GM20000 (cell line): ENCODE measurements at regions not wholly inside any gene's neighbourhood (a gene's known extent, or its start where the extent isn't known, plus 50 kb on each side); places are given as distances from the start of the nearest gene placed in this dataset.

ENCODE experiments used
- DNase-seq: peaks from one replicate; pipeline ENCODE4 v3.0.0; 2012; ENCODE audit warnings: low spot score
- TF ChIP-seq, protein P1 (sequence below): IDR thresholded peaks from 2 replicates; pipeline ENCODE4 v1.5.1; 2012; ENCODE audit warnings: mild to moderate bottlenecking, control low read depth; ENCODE audit errors: extremely low read depth, missing control alignments

DNA sequence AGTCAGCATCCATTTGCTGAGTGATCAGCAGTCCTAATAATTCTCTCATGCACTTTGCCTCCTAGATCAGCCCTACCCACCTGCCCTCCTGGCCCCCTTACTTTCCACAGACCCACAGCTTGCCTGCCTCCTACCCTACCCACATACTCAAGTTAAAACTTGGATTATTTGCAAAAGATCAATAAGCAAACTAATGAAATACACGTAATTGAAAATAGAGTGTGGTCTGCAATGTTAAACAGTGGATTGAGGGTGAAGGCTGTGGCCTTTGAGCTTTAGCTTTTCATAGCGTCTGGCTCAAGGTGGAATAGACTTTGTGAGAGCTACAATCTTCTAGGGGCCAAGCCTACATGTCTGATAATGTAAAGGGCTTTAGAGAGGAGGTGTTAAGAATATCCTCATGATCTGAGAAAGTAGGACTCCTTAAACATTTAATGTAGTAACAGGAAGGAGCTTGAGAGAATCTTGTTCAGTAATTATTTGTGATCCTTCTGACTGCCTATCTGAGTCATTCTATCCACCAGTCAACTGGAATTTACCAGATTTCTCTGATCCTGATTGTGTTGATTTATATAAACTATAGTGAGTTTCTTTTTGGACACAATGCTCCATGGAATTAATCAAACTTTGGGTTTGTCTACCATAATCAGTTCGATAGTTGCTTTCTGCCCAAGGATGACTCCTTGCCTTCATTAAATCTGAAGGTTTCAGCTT is 310.0 kb downstream of the HRH4 start:
- TF ChIP-seq, protein P1, sequence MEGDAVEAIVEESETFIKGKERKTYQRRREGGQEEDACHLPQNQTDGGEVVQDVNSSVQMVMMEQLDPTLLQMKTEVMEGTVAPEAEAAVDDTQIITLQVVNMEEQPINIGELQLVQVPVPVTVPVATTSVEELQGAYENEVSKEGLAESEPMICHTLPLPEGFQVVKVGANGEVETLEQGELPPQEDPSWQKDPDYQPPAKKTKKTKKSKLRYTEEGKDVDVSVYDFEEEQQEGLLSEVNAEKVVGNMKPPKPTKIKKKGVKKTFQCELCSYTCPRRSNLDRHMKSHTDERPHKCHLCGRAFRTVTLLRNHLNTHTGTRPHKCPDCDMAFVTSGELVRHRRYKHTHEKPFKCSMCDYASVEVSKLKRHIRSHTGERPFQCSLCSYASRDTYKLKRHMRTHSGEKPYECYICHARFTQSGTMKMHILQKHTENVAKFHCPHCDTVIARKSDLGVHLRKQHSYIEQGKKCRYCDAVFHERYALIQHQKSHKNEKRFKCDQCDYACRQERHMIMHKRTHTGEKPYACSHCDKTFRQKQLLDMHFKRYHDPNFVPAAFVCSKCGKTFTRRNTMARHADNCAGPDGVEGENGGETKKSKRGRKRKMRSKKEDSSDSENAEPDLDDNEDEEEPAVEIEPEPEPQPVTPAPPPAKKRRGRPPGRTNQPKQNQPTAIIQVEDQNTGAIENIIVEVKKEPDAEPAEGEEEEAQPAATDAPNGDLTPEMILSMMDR = no peak
- DNase-seq = no peak

DNA sequence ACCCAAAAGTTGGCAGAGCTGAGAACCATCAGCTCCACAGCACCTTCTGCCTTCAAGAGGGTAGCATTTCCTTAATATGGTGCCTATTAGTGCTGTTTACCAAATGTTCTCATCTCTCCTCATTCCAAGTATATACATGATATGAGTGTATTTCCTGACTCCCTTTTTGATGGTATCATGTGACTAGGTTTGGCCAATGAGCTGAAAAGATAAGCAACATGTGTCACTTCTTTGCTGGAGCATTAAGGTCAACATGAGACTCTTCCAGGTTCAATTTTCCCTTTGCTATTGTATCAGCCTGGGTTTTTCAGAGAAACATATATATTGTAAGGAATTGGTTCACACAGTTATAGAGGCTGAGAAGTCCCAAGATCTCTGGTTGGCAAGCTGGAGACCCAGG is 310.9 kb downstream of the HRH4 start:
- TF ChIP-seq, protein P1 = no peak
- DNase-seq = no peak

DNA sequence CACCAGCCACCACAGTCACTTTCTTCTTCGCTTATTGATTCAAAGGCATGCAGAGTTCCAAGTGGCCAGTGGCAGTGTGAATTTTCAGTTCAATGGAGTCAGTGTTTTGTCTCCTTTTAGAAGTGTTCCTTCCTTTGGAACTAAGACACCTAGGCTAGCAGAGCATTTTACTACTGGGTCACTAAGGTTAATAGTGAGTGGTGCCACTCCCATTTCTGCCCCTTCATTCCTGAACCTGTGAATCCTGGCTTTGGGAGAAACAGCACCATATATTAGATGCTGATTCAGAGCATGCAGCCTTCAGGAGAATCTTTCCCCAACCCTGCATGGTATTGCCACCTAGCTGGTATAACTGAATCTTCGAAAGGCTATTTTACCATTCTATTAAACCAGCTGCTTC is 312.7 kb downstream of the HRH4 start:
- TF ChIP-seq, protein P1 = no peak

DNA sequence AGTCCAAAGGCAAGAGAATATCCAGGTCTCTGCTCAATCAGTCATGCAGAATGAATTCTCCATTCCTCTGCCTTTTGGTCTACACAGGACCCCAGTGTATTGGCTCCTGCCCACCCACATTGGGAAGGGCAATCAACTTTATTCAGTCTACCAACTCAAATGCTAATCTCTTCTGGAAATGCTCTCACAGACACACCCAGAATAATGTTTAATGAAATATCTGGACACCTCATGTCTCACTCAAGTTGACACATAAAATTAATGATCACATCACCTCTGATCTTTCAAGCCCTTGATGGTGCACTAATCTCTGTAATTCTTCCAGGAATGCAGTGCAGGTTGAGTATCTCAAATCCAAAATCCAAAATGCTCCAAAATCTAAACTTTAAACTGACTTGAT is 315.6 kb downstream of the HRH4 start:
- DNase-seq = no peak
- TF ChIP-seq, protein P1 = no peak

More for the DNA sequence above, 312.7 kb downstream of the HRH4 start:
- no peak for DNase-seq

DNA sequence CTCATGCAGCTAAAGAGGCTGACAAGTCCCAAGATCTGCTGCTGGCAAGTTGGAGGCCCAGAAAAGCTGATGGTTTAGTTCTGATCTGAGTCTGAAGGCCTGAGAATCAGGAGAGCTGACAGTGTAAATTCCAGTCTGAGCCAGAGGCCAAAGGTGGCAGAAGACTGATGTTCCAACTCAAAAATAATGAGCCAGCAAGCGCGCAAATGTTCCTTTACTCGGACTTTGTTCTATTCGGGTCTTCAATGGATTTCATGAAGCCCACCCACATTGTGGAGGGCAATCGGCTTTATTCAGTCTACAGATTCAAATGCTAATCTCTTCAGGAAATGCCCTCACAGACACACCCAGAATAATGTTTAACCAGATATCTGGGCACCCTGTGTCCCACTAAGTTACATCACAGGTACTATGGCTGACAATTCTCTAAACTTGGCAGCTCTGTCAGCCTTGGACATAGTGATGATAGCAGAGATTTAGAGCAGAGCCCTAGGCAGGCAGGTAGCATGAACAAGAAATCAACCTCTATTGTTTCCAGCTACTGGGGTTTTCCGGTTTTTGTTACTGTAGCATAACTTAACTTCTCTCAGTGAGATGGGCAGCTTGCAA is 318.5 kb downstream of the HRH4 start:
- TF ChIP-seq, protein P1 = no peak

DNA sequence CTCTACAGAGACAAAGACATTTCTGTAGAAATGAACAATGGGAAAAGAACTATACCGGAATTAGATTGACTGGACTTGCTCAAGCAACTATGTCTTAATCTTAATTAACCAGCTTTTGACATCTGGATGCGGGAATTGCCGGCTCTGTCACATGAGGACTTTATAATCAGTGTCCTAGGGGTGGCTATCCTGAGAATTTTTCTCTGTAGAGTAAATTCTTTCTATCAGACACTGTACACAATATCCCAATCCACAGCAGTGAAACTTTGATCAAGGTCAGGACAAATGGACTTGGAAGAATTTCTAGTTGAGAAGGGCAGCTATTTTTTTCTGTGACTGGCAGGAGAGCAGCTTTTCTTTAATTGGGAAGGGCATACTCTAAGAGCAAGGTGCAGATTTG is 322.1 kb downstream of the HRH4 start:
- TF ChIP-seq, protein P1 = no peak
- no peak for DNase-seq

More for the DNA sequence above, 318.5 kb downstream of the HRH4 start:
- no peak for DNase-seq

DNA sequence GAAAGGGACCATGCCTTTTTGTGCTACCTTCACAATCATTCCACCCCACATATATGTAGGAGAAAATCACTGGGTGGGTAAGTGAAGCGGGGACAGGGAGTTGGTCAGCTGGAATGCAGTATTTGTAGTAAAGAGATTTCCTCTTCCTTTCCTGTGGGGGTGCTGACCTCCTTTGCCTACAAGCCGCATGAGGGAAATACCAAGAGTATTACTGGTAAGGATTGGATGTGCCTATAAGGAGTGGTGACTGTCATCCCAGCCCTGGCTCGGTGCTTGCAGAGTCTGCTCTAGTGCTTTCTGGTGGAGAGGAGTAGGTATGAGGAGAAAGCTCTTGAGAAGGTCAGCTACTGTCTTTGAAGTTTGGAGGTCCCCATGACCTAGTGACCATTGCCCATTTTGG is 324.6 kb downstream of the HRH4 start:
- no peak for DNase-seq
- TF ChIP-seq, protein P1 = no peak
